ENCODE measurements at regions not wholly inside any gene's neighbourhood (a gene's known extent, or its start where the extent isn't known, plus 50 kb on each side); places are given as distances from the start of the nearest gene placed in this dataset.

- FAIRE-seq (no peak), DNase-seq (ENCODE audit: low read depth) (no peak)
- Histone ChIP-seq H3K4me3 (ENCODE audit: low read depth, low read length) (no peak overlapping the region), H3K27me3 (ENCODE audit: control insufficient read depth, insufficient read depth, low read length) (no peaks in the 10 kb centered on the region), H3K36me3 (ENCODE audit: control insufficient read depth, insufficient read depth, low read length) (no peaks in the 10 kb centered on the region)
- no peak for TF ChIP-seq CTCF (IDR thresholded peaks at IDR 0.05; ENCODE audit: insufficient read depth, low read length, severe bottlenecking)
Measured at GRCh38 chr9:91085517-91086291, 276.0 kb downstream of the AUH start.

- no peaks in the 10 kb centered on the region for H3K27me3 ChIP-seq (ENCODE audit: control insufficient read depth, insufficient read depth, low read length)
- no peaks in the 10 kb centered on the region for H3K36me3 ChIP-seq (ENCODE audit: control insufficient read depth, insufficient read depth, low read length)
- no peak overlapping the region for H3K4me3 ChIP-seq (ENCODE audit: low read depth, low read length)
- DNase-seq (ENCODE audit: low read depth) (no peak), FAIRE-seq (no peak)
- TF ChIP-seq CTCF (IDR thresholded peaks at IDR 0.05; ENCODE audit: insufficient read depth, low read length, severe bottlenecking): no peak
Measured at GRCh38 chr9:91086657-91087461, 274.9 kb downstream of the AUH start.

- H3K36me3 ChIP-seq (ENCODE audit: control insufficient read depth, insufficient read depth, low read length): no peaks in the 10 kb centered on the region
- DNase-seq (ENCODE audit: low read depth) (no peak), FAIRE-seq (no peak)
- no peaks in the 10 kb centered on the region for H3K27me3 ChIP-seq (ENCODE audit: control insufficient read depth, insufficient read depth, low read length)
- no peak for TF ChIP-seq CTCF (IDR thresholded peaks at IDR 0.05; ENCODE audit: insufficient read depth, low read length, severe bottlenecking)
- H3K4me3 ChIP-seq (ENCODE audit: low read depth, low read length): no peak overlapping the region
Measured at GRCh38 chr9:91087462-91087759, 274.3 kb downstream of the AUH start.

- H3K27me3 ChIP-seq (ENCODE audit: control insufficient read depth, insufficient read depth, low read length): no peaks in the 10 kb centered on the region
- DNase-seq (ENCODE audit: low read depth) (peak; percentile 58), FAIRE-seq (no peak)
- H3K36me3 ChIP-seq (ENCODE audit: control insufficient read depth, insufficient read depth, low read length): no peaks in the 10 kb centered on the region
- no peak overlapping the region for H3K4me3 ChIP-seq (ENCODE audit: low read depth, low read length)
- peak; percentile 69 for TF ChIP-seq CTCF (IDR thresholded peaks at IDR 0.05; ENCODE audit: insufficient read depth, low read length, severe bottlenecking)
Measured at GRCh38 chr9:91089405-91090129, 272.2 kb downstream of the AUH start.

GRCh38 chr9:91090130-91090410 lies 271.6 kb downstream of the AUH start:
- H3K36me3 ChIP-seq (ENCODE audit: control insufficient read depth, insufficient read depth, low read length): no peaks in the 10 kb centered on the region
- no peak for TF ChIP-seq CTCF (IDR thresholded peaks at IDR 0.05; ENCODE audit: insufficient read depth, low read length, severe bottlenecking)
- no peak overlapping the region for H3K4me3 ChIP-seq (ENCODE audit: low read depth, low read length)
- no peak for DNase-seq (ENCODE audit: low read depth)
- FAIRE-seq: no peak
- no peaks in the 10 kb centered on the region for H3K27me3 ChIP-seq (ENCODE audit: control insufficient read depth, insufficient read depth, low read length)

All from bronchial epithelial cell (primary cell).